Memory B cell (primary cell): ENCODE measurements at regions not wholly inside any gene's neighbourhood (a gene's known extent, or its start where the extent isn't known, plus 50 kb on each side); places are given as distances from the start of the nearest gene placed in this dataset.
"Not testable (repeated sequence)": the region's sequence is repeated elsewhere in the genome, so short reads cannot be mapped to it uniquely, and the experiment has no call there.

Experiments used
- ATAC-seq: fragments of 150-1000 bp; cut with Tn5 transposase; 2 replicates; pipeline ENCODE4 v1.10.0; 2021; ENCODE audit warnings: low read depth, mild to moderate bottlenecking, moderate library complexity
- DNase-seq, 2 donors: peaks; one replicate each; pipeline ENCODE4 v3.0.0; 2022; ENCODE audit warnings: low spot score in 2 of 2
- H3K27ac Mint-ChIP-seq: one replicate; pipeline ENCODE4 v1.8.0; 2022; ENCODE audit warnings: mild to moderate bottlenecking, moderate library complexity, mixed read lengths
- H3K27me3 Mint-ChIP-seq: one replicate; pipeline ENCODE4 v1.8.0; 2022; ENCODE audit warnings: mixed read lengths
- H3K36me3 Mint-ChIP-seq: one replicate; pipeline ENCODE4 v1.8.0; 2022; ENCODE audit warnings: mild to moderate bottlenecking, mixed read lengths
- H3K4me1 Mint-ChIP-seq: one replicate; pipeline ENCODE4 v1.8.0; 2022; ENCODE audit warnings: mixed read lengths
- H3K4me3 Mint-ChIP-seq: one replicate; pipeline ENCODE4 v1.8.0; 2022; ENCODE audit warnings: mild to moderate bottlenecking, moderate library complexity, mixed read lengths
- H3K9me3 Mint-ChIP-seq: one replicate; pipeline ENCODE4 v1.8.0; 2022; ENCODE audit warnings: mixed read lengths

DNA sequence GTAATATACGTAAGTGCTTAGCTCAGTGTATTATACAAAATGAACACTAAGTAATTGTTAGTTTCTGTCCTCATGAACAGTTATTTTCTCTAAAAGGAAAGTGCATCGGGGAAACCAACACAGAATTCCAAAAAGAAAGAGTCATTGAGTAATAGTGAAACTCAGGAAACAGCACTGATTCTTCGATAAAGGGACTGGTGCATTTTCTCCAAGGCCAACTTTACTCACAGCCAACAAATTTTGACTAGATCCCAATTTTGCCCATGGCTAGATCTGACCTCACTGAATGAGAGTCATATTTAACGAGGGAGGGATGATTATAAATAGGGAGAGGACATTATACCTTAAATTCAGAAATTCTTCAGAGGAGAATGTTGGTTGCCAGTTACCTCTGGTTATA lies 390.9 kb upstream of the NRSN1 start:
- Mint-ChIP-seq H3K36me3 (no peaks in the 10 kb centered on the region), H3K4me1 (no peaks in the 10 kb centered on the region), H3K9me3 (peaks cover 4% of the 10 kb centered on the region), H3K4me3 (no peak overlapping the region), H3K27me3 (no peaks in the 10 kb centered on the region), H3K27ac (no peak overlapping the region)
- DNase-seq (no peak), ATAC-seq (no peak)

GRCh38 chr6:23736577-23736976 lies 389.4 kb upstream of the NRSN1 start:
- Mint-ChIP-seq H3K36me3 (no peaks in the 10 kb centered on the region), H3K4me1 (no peaks in the 10 kb centered on the region), H3K27ac (no peak overlapping the region), H3K9me3 (peaks cover 6% of the 10 kb centered on the region), H3K4me3 (no peak overlapping the region), H3K27me3 (no peaks in the 10 kb centered on the region)
- DNase-seq, result no peak
- no peak for ATAC-seq

DNA sequence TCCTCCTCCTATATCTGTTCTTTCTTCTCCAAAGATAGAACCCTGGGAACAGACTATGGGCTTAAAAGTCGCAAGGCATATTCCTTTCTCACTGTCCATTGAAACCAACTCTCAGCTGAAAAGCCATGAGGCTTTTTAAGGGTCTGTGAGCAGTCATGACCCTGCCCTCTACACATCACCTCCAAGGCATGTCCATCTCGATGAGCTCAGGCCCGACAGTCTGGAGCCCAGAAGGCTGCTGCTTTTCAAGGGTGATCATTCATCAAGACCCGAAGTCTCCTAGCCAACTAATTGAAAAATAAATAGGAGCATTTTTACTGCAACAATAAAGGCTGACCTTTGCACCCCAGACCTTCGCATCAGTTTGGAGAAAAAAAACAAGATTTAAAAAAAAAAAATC lies 378.8 kb upstream of the NRSN1 start:
- ATAC-seq (no peak), DNase-seq (no peak)
- Mint-ChIP-seq H3K36me3 (no peaks in the 10 kb centered on the region), H3K4me3 (no peak overlapping the region), H3K27me3 (no peaks in the 10 kb centered on the region), H3K4me1 (no peaks in the 10 kb centered on the region), H3K27ac (no peak overlapping the region), H3K9me3 (peaks cover 2% of the 10 kb centered on the region)

DNA sequence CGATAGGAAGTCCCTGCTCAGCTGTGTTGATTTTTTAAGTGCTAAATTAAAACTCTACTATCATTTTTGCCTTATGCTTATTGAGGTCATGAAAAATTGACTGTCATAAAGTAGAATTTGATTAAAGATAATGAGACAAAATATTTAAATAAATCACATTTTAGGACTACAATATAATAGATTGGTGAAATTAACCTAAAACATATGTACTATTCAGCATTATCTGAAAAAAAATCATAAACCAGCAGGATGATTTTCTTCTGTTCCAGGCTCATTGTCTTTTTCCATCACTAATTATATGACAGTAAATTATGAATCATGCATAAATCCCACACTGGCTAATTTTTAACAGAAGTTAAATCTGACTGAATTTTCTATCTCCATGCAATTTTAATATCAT lies 373.6 kb upstream of the NRSN1 start:
- Mint-ChIP-seq H3K36me3 (no peaks in the 10 kb centered on the region), H3K4me1 (no peaks in the 10 kb centered on the region), H3K9me3 (peaks cover 2% of the 10 kb centered on the region), H3K27me3 (no peaks in the 10 kb centered on the region), H3K4me3 (no peak overlapping the region), H3K27ac (no peak overlapping the region)
- ATAC-seq (no peak), DNase-seq (no peak)

DNA sequence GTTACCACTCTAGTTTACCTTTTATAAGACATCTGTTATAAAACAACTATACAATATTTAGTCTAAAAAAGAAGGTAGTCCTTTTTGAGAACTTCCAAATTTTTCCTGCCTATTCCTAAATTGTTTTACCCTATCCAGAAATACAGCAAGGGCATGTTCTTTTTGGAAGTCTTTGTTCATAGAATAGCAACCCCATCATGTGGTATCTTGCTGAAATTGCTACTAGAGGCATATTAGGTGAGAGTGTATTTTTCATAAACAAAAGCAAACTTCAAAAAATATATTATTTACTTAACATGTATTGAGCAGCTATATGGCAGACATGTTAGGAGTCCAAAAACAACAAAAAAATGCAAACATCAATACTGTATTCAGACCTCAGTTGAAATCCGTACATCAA lies 371.8 kb upstream of the NRSN1 start:
- H3K4me1 Mint-ChIP-seq, result no peaks in the 10 kb centered on the region
- no peak overlapping the region for H3K27ac Mint-ChIP-seq
- H3K9me3 Mint-ChIP-seq, result peaks cover 2% of the 10 kb centered on the region
- no peak overlapping the region for H3K4me3 Mint-ChIP-seq
- ATAC-seq (no peak), DNase-seq (no peak)
- H3K27me3 Mint-ChIP-seq, result no peaks in the 10 kb centered on the region
- H3K36me3 Mint-ChIP-seq, result no peaks in the 10 kb centered on the region

GRCh38 chr6:23775127-23775526 lies 350.9 kb upstream of the NRSN1 start:
- Mint-ChIP-seq H3K4me1 (no peaks in the 10 kb centered on the region), H3K4me3 (no peak overlapping the region), H3K9me3 (no peaks in the 10 kb centered on the region), H3K27ac (no peak overlapping the region), H3K36me3 (no peaks in the 10 kb centered on the region), H3K27me3 (no peaks in the 10 kb centered on the region)
- DNase-seq (no peak), ATAC-seq (no peak)

DNA sequence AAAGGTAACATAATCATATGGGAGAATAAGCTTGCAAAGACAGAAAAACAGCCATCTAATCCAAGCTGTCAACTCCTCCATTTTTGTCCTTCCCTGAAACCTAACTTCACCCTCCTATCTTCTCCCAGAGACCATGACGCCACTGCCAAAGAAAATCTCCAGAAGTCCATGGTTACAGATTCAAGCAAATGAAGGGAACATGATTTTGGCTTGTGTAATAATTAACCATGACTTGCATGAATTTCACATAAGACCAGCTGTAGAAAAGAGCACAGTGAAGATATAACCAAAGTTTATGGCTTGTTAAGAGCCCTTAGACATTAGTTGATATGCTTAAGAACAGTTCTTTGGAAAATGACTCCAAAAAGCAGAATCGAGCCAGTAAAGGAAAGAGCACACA lies 342.1 kb upstream of the NRSN1 start:
- no peak for DNase-seq
- Mint-ChIP-seq H3K4me3 (no peak overlapping the region), H3K4me1 (no peaks in the 10 kb centered on the region), H3K27ac (no peak overlapping the region), H3K27me3 (no peaks in the 10 kb centered on the region), H3K36me3 (no peaks in the 10 kb centered on the region), H3K9me3 (no peaks in the 10 kb centered on the region)
- ATAC-seq, result no peak

GRCh38 chr6:23784301-23784919 lies 341.6 kb upstream of the NRSN1 start:
- Mint-ChIP-seq H3K4me3 (no peak overlapping the region), H3K27ac (no peak overlapping the region), H3K4me1 (no peaks in the 10 kb centered on the region), H3K36me3 (no peaks in the 10 kb centered on the region), H3K27me3 (no peaks in the 10 kb centered on the region), H3K9me3 (no peaks in the 10 kb centered on the region)
- DNase-seq, result no peak
- ATAC-seq, result no peak

GRCh38 chr6:23790756-23791155 lies 335.3 kb upstream of the NRSN1 start:
- peaks cover 3% of the 10 kb centered on the region for H3K9me3 Mint-ChIP-seq
- H3K27ac Mint-ChIP-seq, result no peak overlapping the region
- DNase-seq (no peak), ATAC-seq (no peak)
- H3K4me3 Mint-ChIP-seq, result no peak overlapping the region
- H3K4me1 Mint-ChIP-seq, result no peaks in the 10 kb centered on the region
- no peaks in the 10 kb centered on the region for H3K27me3 Mint-ChIP-seq
- H3K36me3 Mint-ChIP-seq, result no peaks in the 10 kb centered on the region

DNA sequence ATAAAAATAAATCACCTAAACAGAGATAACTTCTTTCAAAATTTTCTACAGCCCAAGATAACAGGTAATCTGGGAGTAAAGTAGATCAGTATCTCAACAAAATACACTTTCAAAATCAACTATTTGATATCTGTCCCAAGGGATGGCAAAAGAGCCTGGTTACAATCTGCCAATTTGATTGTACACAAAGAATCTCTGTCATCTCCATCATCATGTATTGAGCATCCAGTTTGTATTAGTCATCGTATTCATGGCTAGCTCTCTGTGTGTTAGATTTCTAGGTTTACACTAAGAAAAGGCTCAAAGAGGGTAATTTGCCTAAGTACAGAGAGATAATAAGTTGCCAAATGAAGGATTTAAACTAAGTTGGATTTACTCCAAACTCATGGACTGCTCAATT lies 329.0 kb upstream of the NRSN1 start:
- DNase-seq (no peak), ATAC-seq (no peak)
- Mint-ChIP-seq H3K27me3 (no peaks in the 10 kb centered on the region), H3K9me3 (peaks cover 3% of the 10 kb centered on the region), H3K4me1 (no peaks in the 10 kb centered on the region), H3K4me3 (no peak overlapping the region), H3K27ac (no peak overlapping the region), H3K36me3 (no peaks in the 10 kb centered on the region)

GRCh38 chr6:23804289-23804688 lies 321.7 kb upstream of the NRSN1 start:
- not testable (repeated sequence) for H3K9me3 Mint-ChIP-seq, H3K36me3 Mint-ChIP-seq, ATAC-seq, H3K27me3 Mint-ChIP-seq, DNase-seq, H3K27ac Mint-ChIP-seq, H3K4me1 Mint-ChIP-seq, H3K4me3 Mint-ChIP-seq

- ATAC-seq, H3K4me3 Mint-ChIP-seq, DNase-seq, H3K36me3 Mint-ChIP-seq, H3K27ac Mint-ChIP-seq, H3K4me1 Mint-ChIP-seq, H3K9me3 Mint-ChIP-seq, H3K27me3 Mint-ChIP-seq: not testable (repeated sequence)
Observed at GRCh38 chr6:23821141-23821540, 304.9 kb upstream of the NRSN1 start.

- H3K27me3 Mint-ChIP-seq, result no peaks in the 10 kb centered on the region
- no peaks in the 10 kb centered on the region for H3K4me1 Mint-ChIP-seq
- DNase-seq (no peak), ATAC-seq (no peak)
- H3K4me3 Mint-ChIP-seq, result no peak overlapping the region
- H3K27ac Mint-ChIP-seq, result no peak overlapping the region
- no peaks in the 10 kb centered on the region for H3K36me3 Mint-ChIP-seq
- peaks cover 7% of the 10 kb centered on the region for H3K9me3 Mint-ChIP-seq
Observed at GRCh38 chr6:23823421-23823820, 302.6 kb upstream of the NRSN1 start.

- ATAC-seq (no peak), DNase-seq (no peak)
- Mint-ChIP-seq H3K36me3 (no peaks in the 10 kb centered on the region), H3K27ac (no peak overlapping the region), H3K27me3 (no peaks in the 10 kb centered on the region), H3K9me3 (peaks cover 4% of the 10 kb centered on the region), H3K4me3 (no peak overlapping the region), H3K4me1 (no peaks in the 10 kb centered on the region)
Observed at GRCh38 chr6:23826572-23826971, 299.4 kb upstream of the NRSN1 start.

GRCh38 chr6:23828861-23829260 lies 297.2 kb upstream of the NRSN1 start:
- H3K9me3 Mint-ChIP-seq, result peaks cover 7% of the 10 kb centered on the region
- H3K4me3 Mint-ChIP-seq, result no peak overlapping the region
- H3K27ac Mint-ChIP-seq, result no peak overlapping the region
- no peaks in the 10 kb centered on the region for H3K36me3 Mint-ChIP-seq
- H3K4me1 Mint-ChIP-seq, result no peaks in the 10 kb centered on the region
- no peak for DNase-seq
- no peaks in the 10 kb centered on the region for H3K27me3 Mint-ChIP-seq
- no peak for ATAC-seq
